HG03097 (cell line): ENCODE measurements at regions not wholly inside any gene's neighbourhood (a gene's known extent, or its start where the extent isn't known, plus 50 kb on each side); places are given as distances from the start of the nearest gene placed in this dataset.
"Not testable (repeated sequence)": the region's sequence is repeated elsewhere in the genome, so short reads cannot be mapped to it uniquely, and the experiment has no call there.

Source experiments
- ATAC-seq: cut with Tn5 transposase; IDR thresholded peaks from one replicate; pipeline ENCODE4 v1.9.1; 2021; ENCODE audit not compliant: unreplicated experiment, low FRiP score

GRCh38 chr3:147160984-147161383, 245.4 kb downstream of the ZIC4 start:
- no peak for ATAC-seq

GRCh38 chr3:147159141-147159540, 247.2 kb downstream of the ZIC4 start:
- no peak for ATAC-seq

GRCh38 chr3:147157631-147158030, 248.7 kb downstream of the ZIC4 start:
- ATAC-seq: no peak

- ATAC-seq: not testable (repeated sequence)
Measured at GRCh38 chr3:147154988-147155387, 251.4 kb downstream of the ZIC4 start.

- ATAC-seq: no peak
Measured at GRCh38 chr3:147153830-147154539, 252.4 kb downstream of the ZIC4 start.

- ATAC-seq: no peak
Measured at GRCh38 chr3:147152476-147152875, 253.9 kb downstream of the ZIC4 start.

GRCh38 chr3:147141516-147142288, 264.6 kb downstream of the ZIC4 start:
- ATAC-seq: no peak

- no peak for ATAC-seq
Measured at GRCh38 chr3:147139341-147139740, 267.0 kb downstream of the ZIC4 start.

GRCh38 chr3:147132168-147132567, 274.2 kb downstream of the ZIC4 start:
- ATAC-seq: no peak

- no peak for ATAC-seq
Measured at GRCh38 chr3:147130461-147130860, 275.9 kb downstream of the ZIC4 start.

- ATAC-seq: no peak
Measured at GRCh38 chr3:147129665-147130064, 276.7 kb downstream of the ZIC4 start.

- ATAC-seq: no peak
Measured at GRCh38 chr3:147122350-147122749, 284.0 kb downstream of the ZIC4 start.

- ATAC-seq: no peak
Measured at GRCh38 chr3:147119989-147120388, 286.4 kb downstream of the ZIC4 start.

- ATAC-seq: no peak
Measured at GRCh38 chr3:147119346-147119745, 287.0 kb downstream of the ZIC4 start.

GRCh38 chr3:147118611-147119010, 287.7 kb downstream of the ZIC4 start:
- ATAC-seq: no peak

- ATAC-seq: no peak
Measured at GRCh38 chr3:147117631-147118030, 288.7 kb downstream of the ZIC4 start.

- no peak for ATAC-seq
Measured at GRCh38 chr3:147113293-147114044, 292.9 kb downstream of the ZIC4 start.

- ATAC-seq: no peak
Measured at GRCh38 chr3:147099076-147099475, 307.3 kb downstream of the ZIC4 start.

GRCh38 chr3:147090461-147090860, 315.9 kb downstream of the ZIC4 start:
- no peak for ATAC-seq

- no peak for ATAC-seq
Measured at GRCh38 chr3:147089286-147089685, 317.1 kb downstream of the ZIC4 start.

GRCh38 chr3:147059500-147059899, 346.8 kb downstream of the ZIC4 start:
- not testable (repeated sequence) for ATAC-seq
